DMS53 treated with DMSO at 0.1 percent for 48 hours (cell line): ENCODE measurements at regions not wholly inside any gene's neighbourhood (a gene's known extent, or its start where the extent isn't known, plus 50 kb on each side); places are given as distances from the start of the nearest gene placed in this dataset.

Source experiments
- DNase-seq: peaks from one replicate; lab custom pipeline; 2025; ENCODE audit not compliant: unreplicated experiment; lab: John Stamatoyannopoulos, UW

- DNase-seq, result no peak
These were observed 388.2 kb downstream of the STIM2 start for GRCh38 chr4:27248829-27249228.

GRCh38 chr4:27251771-27252170 lies 391.1 kb downstream of the STIM2 start:
- no peak for DNase-seq

- DNase-seq, result no peak
These were observed 406.8 kb downstream of the STIM2 start for GRCh38 chr4:27267339-27267969.

DNA sequence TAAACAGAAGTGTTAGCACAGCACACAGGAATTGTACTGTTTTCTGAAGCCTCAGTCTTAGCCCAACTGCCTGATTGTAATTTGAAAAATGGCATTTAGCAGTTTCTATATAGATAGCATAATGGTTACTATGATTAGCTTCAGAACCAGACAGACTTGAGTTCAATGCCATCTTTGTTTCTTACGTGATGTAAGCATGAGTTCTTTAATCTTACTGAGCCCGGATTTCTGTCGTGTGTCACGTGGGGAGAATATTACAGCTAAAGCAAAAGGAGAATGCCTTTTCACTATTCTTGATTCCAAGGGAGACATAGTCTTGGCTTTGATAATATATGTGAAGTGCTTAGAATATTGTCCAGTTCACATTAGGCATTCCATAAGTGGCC lies 407.3 kb downstream of the STIM2 start:
- DNase-seq, result no peak

DNA sequence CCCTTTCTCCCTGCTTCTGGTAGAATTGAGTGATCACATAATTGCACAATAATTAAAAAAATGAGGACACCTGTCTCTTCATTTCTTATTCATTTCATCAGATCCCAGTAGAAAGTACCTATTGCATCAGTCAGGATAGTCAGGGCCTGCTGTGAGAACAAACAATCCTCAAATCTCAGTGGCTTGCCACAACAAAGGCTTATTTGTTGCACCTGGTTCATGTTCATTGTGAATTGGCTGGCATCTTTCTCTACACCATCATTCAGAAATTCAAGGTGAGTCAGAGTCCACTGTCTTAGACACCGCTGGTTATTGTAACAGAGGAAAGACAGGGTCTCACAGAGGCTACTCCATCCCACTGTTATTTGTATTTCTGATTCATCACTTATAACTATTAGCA lies 409.8 kb downstream of the STIM2 start:
- peak; percentile 99 for DNase-seq

DNA sequence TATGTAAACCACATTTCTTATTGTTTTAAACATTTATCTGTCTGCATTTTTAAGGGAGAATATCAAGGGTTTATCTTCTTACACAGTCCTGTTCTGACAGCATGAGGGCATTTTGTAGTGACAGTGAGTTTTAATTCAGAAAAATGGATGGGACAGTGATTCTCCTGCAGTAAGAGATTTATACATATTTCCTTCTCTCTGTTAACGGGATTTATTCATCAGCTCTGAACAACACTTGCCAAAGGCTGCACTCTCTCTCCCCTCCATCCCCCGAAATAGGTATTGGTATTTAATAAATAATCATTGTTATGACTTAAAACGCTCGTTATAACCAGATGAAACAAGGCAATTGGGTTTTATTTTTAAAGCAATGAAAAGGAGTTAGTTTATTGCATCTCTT lies 410.9 kb downstream of the STIM2 start:
- no peak for DNase-seq

- no peak for DNase-seq
These were observed 411.6 kb downstream of the STIM2 start for GRCh38 chr4:27272217-27272616.

- peak; percentile 96 for DNase-seq
These were observed 415.8 kb downstream of the STIM2 start for GRCh38 chr4:27276307-27277073.

DNA sequence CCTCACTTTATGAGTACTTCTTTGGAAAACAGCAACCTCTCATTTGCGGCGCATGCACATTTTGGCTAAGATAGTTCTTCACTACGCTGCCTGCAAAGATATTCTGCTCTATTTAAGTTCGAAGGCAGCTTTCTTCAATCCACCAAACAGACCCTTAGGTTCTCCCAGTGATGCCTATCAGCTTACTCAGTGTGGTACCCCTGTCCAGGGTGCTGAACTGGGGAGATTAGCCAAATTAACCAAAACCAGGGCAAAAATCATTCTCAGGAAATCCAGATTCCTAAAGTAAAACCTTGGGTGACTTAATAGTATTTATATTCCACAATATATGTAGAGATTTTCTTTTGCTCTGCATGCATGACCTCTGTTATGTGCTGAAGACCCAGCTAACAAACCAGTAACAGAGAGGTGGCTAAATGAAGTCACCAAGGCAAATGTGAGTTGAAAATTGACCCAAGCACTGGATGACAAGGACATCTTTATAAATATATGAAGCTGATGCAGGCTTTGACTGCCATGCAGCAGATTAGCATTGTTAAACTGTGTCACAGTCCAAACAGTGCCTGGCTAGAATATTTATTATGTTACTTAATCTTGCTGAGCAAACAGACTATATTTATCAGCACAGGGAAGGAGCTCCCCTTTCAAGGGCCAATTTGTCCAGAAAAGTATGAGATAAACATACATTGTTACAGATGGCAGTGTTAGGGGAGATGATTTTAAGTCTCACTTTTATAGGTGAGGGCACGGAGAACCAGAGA lies 418.2 kb downstream of the STIM2 start:
- DNase-seq, result peak; percentile 96

DNA sequence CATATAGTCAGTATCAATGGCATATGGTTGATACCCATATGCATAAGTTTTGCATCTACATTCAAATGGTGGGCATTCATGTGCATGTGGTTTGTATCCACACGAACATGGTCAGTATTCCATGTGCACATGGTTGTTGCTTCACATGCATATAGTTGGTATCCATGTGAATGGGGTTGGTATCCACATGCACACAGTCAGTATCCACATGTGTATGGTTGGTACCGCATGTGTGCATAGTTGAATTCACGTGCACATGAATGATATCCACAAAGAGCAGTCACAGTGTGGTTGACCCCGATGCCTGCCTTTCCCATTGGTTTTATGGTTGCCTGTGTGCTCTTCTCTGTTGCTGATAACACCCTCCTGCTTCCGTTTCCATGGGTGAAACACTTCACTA lies 427.9 kb downstream of the STIM2 start:
- no peak for DNase-seq

DNA sequence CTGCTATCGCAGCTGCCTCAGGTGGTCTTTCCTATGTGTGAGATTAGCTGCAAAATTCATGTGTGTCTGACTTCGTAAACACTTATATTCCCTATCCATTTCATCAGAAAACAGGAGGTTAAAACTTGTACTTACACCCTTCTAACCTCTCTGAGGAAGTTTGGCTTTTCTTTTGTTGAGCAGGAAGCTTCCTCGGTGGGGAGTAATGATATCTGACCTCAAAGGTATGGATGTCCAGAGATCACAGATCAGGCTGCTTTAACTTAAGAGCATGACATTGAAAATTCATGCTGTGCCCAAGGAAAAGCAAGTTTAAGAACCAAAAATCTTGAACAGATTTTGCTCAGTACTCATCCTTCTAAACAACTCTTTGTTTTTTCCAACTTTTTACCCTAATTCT lies 429.1 kb downstream of the STIM2 start:
- no peak for DNase-seq

DNA sequence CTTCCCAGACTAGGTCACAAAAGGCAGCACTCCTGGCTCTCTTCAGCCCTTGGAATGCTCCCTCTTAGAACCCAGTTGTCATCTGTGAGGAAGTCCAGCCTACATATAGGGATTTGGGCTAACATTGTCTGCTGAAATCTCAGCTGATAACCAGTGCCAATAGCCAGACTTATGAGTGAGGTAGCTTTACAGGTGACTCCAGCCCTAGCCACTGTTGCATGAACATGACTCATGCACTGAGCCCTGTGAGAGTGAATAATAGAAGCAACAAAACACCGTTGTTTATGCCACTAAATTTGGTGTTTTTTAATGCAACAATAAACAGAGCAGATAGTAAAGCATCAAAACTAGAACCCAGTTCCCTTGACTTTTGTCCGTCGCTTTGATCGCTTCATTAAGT lies 433.2 kb downstream of the STIM2 start:
- peak; percentile 16 for DNase-seq

GRCh38 chr4:27304751-27305150 lies 444.1 kb downstream of the STIM2 start:
- no peak for DNase-seq

- peak; percentile 23 for DNase-seq
These were observed 444.6 kb downstream of the STIM2 start for GRCh38 chr4:27305246-27305645.

- DNase-seq, result no peak
These were observed 447.7 kb downstream of the STIM2 start for GRCh38 chr4:27308379-27308778.

DNA sequence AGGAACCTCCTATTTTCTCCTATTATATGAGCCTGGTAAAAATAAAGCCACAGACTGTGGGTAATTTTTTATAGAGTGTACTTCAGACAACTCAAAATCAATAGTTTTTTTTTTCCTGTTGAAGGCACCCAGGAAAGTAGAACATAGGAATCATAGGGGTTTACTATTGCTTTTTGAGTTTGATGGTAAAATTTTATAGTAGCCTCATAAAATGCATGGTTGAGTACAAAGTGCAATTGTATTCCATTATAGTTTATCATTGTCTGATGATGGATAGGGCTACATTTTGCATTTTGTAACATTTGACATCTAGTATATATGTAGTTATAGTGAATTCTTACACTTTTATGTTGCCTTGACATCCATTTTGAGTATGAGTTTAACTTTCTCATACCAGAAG lies 455.0 kb downstream of the STIM2 start:
- no peak for DNase-seq

GRCh38 chr4:27316176-27316575 lies 455.5 kb downstream of the STIM2 start:
- peak; percentile 21 for DNase-seq

- peak; percentile 49 for DNase-seq
These were observed 458.1 kb downstream of the STIM2 start for GRCh38 chr4:27318740-27319139.

- DNase-seq, result no peak
These were observed 466.4 kb downstream of the STIM2 start for GRCh38 chr4:27326991-27327390.

DNA sequence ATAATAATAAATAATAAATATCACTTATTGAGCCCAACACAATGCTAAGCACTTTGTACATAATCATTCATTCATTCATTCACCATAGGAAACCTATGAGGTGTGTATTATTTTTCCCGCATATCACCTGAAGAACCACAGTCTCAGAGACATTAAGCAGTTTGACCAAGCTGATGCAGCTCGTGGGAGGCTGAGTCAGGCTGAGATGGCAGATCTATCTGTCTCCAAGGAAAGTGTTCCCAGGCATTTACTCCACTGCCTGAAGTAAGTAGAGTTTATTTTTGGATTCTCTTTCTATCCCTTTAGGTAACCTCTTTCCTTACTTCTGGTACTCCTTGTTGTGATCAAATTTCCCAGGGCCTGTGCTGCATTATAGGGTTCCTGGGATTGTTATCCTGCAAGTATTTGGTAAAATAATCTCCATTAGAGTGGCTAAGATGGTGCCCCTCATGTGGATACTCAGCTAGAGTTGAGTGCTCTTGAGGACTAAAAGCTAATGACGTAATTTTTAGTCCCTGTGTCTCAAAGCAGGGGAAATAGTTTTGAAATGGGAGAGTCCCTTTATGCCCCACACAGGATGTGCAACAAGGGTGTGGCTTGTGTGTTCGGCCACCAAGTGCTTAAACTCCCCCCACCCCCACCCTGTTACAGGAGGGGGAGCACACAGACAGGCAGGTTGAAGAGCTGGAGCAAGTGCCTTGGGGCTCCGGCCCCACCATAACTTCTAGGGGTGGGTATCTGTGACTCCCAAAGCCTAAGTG lies 467.0 kb downstream of the STIM2 start:
- DNase-seq, result no peak

DNA sequence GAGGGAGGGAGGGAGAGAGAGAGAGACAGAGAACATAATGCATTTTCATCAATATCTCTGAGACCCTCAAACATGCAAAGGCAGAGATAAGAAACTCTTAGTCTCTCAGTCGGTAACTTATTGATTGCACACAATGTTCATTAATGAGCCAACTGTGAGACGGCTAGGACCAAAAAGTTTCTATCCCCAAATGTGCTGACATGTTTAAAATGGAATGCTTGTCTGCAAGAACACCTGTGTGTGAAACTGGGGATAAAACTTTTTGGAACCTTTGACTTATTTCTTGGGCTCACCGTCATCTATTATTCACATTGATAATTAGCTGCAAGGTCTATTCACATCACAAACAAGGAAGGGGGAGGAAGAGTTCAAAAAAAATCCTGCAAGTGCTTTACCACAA lies 477.9 kb downstream of the STIM2 start:
- DNase-seq, result no peak
